ENCODE measurements at regions not wholly inside any gene's neighbourhood (a gene's known extent, or its start where the extent isn't known, plus 50 kb on each side); places are given as distances from the start of the nearest gene placed in this dataset.

DNA sequence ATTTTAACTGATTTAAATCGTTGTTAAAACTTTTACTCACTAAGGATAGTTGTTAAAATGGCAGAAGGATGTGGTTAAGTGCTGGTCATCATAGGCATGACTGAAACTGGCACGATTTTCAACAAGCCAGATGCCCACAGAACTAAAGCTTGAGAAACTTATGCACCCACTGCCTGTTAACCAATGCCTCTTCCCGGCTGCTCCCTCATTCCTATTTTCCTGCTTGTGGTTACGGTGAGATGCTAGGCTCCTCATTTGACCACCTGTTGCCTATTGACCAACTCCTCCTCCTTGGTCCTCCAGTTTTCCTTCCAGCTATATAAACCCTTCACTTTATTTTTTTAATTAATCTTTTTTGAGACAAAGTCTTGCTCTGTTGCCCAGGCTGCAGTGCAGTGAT is 238.7 kb downstream of the TFCP2L1 start:
- no peak for DNase-seq (ENCODE audit: low spot score)
- no peak overlapping the region for H3K4me3 ChIP-seq
- no peak overlapping the region for H3K27ac ChIP-seq
- TF ChIP-seq CTCF (IDR thresholded peaks at IDR 0.05) = no peak

- peak; percentile 62 for DNase-seq (ENCODE audit: low spot score)
- TF ChIP-seq CTCF (IDR thresholded peaks at IDR 0.05) = no peak
- H3K4me3 ChIP-seq = no peak overlapping the region
- no peak overlapping the region for H3K27ac ChIP-seq
These were observed 237.6 kb downstream of the TFCP2L1 start for GRCh38 chr2:121047383-121047782.

- no peak for DNase-seq (ENCODE audit: low spot score)
- Histone ChIP-seq H3K27ac (no peak overlapping the region), H3K4me3 (no peak overlapping the region)
- no peak for TF ChIP-seq CTCF (IDR thresholded peaks at IDR 0.05)
These were observed 235.9 kb downstream of the TFCP2L1 start for GRCh38 chr2:121049131-121049530.

DNA sequence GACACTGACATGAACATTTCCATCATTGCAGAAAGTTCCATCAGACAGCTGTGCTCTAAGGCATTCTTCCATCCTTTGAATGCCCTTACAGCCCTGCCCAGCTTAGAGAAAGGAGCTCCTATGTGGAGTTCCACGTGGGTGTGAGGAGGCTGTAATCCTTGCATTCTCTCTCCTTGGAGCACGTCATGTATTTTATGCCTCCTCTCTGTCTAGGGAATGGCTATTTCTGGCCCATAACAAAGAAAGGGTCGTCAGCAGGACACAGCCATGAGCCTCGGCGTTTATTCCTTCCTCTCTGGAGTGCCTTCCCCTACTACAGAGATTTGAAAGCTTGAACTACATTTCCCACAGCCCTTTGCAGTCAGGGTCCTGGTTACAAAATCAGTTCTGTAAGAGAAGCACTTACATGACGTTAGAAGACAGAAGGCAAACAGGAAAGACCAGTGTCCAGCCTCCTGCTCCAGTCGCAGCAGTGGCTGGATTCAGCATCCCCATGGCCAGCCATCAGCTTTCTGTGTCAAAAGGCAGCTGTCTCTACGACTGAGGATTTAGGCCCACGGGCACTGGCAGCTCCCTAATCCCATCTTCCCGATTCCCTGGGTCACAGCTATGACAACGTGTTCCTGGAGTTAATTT is 234.9 kb downstream of the TFCP2L1 start:
- Histone ChIP-seq H3K4me3 (no peak overlapping the region), H3K27ac (no peak overlapping the region)
- DNase-seq (ENCODE audit: low spot score) = no peak
- no peak for TF ChIP-seq CTCF (IDR thresholded peaks at IDR 0.05)

- no peak overlapping the region for H3K27ac ChIP-seq
- DNase-seq (ENCODE audit: low spot score) = no peak
- no peak for TF ChIP-seq CTCF (IDR thresholded peaks at IDR 0.05)
- H3K4me3 ChIP-seq = no peak overlapping the region
These were observed 233.7 kb downstream of the TFCP2L1 start for GRCh38 chr2:121051311-121051710.

DNA sequence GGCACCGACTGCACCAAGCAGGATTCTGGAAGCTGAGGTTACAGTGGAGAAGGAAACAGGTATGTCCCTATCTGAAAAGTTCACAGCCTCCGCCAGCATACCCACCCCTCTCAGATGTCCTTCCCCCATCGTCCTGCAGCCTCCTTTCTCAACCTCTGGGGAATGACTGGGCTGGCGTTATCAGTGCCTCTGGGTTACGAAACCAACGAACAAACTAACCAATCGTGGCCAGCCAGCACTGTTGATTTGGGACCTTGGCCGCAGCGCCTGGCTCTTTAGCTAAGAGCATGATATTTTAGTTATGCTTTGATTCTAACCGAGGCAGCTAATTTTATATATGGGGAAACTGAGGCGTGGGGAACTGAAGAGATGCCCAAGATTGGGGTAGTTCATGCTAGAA is 233.0 kb downstream of the TFCP2L1 start:
- H3K27ac ChIP-seq = peak overlapping the region; percentile 46 to 50

More for the DNA sequence above, 233.0 kb downstream of the TFCP2L1 start:
- H3K4me3 ChIP-seq = no peak overlapping the region
- no peak for TF ChIP-seq CTCF (IDR thresholded peaks at IDR 0.05)
- no peak for DNase-seq (ENCODE audit: low spot score)

All from coronary artery (tissue), 2 donors.